SW 1271 (cell line): ENCODE measurements at regions not wholly inside any gene's neighbourhood (a gene's known extent, or its start where the extent isn't known, plus 50 kb on each side); places are given as distances from the start of the nearest gene placed in this dataset.
A peak's percentile ranks its signal among the peaks of the same experiment; 100 is the strongest.

Experiments
- DNase-seq, 2 experiments: peaks; one replicate each; lab custom pipeline; 2025; lab: John Stamatoyannopoulos, UW

GRCh38 chr9:79213417-79214125 is 358.2 kb upstream of the TLE4 start:
- DNase-seq, result no peak

DNA sequence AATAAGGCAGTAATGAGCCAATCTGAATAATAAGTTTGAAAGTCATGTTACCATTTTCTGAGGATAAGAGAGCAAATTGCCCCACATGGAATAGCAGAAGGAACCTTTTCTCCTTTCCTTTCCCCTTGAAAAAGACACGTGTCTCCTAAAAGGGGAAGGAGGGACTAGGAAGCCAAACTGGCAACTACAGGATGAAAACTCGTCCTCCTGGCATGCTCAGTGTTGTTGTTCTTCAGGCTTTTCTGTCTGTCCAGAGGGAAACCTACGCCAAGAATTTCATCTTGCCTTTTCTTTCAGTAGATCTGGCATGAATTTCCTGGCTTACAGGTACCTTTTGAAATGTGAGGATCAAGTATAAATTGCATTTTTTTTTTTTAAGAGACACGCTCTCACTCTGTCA is 355.9 kb upstream of the TLE4 start:
- DNase-seq, result no peak

- no peak for DNase-seq
Measured at GRCh38 chr9:79220251-79220650, 351.5 kb upstream of the TLE4 start.

DNA sequence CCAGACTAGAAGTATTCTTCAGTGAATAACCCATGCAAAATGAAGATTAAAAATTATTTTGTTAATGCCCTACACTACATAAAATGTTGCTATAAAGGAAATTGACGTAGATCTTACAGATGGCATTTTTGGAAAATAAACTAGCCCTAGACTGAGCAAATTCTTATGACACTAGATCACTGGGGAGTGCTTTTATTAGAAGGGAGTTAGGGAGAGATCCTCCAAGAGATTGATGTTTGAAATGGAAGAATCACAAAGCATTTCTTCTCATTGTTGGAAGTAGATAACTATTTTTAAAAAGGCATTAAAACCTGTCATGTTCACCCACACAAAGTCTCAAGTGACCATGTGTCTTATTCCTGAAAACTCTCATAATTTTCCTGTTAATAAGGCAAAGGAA is 351.1 kb upstream of the TLE4 start:
- no peak for DNase-seq

DNA sequence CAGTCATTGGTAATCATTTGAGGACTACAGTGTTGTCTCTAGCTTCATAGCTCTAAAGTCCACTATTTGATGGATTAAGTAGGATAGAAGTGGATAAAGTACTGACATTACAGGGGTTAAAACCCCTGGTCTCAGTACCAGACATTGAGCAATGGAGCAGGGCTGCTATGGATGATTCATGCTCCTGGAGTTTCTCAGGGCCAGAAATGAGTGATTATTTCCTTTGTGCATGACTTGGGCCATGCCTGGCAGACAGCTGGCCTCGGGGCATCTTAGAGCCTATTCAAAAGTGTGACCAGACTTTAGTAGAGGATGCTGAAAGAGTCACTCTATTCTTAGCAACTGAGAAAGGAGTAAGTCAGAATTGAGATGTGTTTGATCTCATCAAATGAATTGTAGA is 350.7 kb upstream of the TLE4 start:
- DNase-seq, result peak; percentile 11 to 70

- DNase-seq, result no peak
Measured at GRCh38 chr9:79222483-79222882, 349.3 kb upstream of the TLE4 start.

GRCh38 chr9:79224672-79225433 is 346.9 kb upstream of the TLE4 start:
- DNase-seq, result peak in 1 of 2 experiments; percentile 28

GRCh38 chr9:79233542-79233941 is 338.2 kb upstream of the TLE4 start:
- DNase-seq, result peak; percentile 8 to 15

- DNase-seq, result no peak
Measured at GRCh38 chr9:79236466-79236865, 335.3 kb upstream of the TLE4 start.

- DNase-seq, result no peak
Measured at GRCh38 chr9:79237861-79238260, 333.9 kb upstream of the TLE4 start.

DNA sequence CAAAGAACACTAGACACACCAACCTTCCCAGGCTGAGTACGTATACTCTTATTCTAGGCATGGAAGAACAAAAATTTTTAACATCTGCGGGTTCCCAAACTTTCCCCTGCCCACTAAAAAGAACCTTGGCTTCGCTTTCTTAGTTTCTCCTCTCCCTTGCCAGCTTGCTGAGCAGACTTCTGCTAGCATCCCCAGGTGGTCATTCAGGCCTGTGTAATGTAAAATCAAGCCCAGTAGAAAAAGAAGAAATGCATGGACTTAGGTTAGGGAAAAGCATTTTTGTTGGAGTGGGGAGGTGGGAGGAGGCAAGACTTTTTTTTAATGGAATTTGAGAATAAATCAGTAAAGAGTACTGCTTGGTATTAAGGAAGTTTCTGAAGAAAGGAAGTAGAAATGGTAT is 331.0 kb upstream of the TLE4 start:
- DNase-seq, result no peak

DNA sequence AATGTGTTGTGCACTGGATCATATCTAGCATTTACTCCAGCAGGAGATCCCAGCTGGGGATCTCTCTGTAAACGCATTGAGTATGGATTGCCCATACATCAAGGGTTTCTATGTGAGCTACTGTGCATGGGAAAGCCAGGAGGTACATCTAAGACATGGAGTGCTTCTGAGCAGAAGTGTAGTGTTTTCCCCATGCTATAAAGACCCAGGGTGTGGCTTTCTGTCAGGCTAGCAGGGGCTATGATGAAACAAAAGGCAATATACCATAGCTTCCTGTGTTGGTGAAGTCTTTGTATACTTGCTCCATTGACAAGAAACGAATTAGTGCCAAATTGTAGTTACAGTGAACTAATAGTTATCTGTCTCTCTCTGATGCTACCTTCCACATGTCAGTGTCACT is 329.3 kb upstream of the TLE4 start:
- no peak for DNase-seq

DNA sequence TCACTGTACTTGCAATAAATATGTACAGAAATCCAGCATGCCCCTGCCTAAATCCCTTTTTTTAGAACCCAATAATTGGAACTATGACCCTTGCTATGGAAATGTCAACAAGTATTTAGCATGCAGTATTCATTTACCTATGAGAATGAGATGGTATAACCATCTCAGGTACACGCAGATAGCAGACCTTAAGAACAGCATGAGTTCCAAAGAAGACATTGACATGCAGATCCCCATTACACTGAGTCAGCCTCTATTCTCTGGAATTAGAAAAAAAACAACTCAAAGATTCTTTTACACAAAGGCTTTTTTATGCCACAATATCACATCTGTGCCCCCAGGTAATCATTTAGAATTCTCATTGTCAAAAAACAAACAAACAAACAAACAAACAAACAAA is 325.6 kb upstream of the TLE4 start:
- DNase-seq, result no peak

GRCh38 chr9:79247021-79247420 is 324.7 kb upstream of the TLE4 start:
- no peak for DNase-seq

DNA sequence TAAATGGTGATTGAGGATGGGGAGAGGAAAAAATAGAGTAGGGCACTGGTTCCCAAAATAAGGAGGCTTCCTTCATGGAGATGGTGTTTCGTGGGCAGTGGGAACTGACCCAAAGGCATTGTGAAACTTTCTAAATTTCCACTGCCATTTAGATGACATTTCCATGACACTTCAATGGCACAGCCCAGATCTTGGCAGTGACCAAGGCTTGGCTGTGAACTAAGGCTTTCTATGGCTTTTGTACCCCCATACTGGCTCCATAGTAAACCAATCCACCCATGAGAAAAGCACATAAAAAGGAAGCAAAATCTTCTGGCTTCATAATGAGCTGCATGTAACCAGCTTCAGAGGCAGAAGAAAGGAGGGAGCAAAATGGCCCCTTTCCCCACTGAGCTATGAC is 321.0 kb upstream of the TLE4 start:
- no peak for DNase-seq

- peak in 1 of 2 experiments; percentile 26 for DNase-seq
Measured at GRCh38 chr9:79254900-79255650, 316.7 kb upstream of the TLE4 start.

- no peak for DNase-seq
Measured at GRCh38 chr9:79255651-79256260, 316.0 kb upstream of the TLE4 start.

- DNase-seq, result no peak
Measured at GRCh38 chr9:79256691-79257213, 315.0 kb upstream of the TLE4 start.

DNA sequence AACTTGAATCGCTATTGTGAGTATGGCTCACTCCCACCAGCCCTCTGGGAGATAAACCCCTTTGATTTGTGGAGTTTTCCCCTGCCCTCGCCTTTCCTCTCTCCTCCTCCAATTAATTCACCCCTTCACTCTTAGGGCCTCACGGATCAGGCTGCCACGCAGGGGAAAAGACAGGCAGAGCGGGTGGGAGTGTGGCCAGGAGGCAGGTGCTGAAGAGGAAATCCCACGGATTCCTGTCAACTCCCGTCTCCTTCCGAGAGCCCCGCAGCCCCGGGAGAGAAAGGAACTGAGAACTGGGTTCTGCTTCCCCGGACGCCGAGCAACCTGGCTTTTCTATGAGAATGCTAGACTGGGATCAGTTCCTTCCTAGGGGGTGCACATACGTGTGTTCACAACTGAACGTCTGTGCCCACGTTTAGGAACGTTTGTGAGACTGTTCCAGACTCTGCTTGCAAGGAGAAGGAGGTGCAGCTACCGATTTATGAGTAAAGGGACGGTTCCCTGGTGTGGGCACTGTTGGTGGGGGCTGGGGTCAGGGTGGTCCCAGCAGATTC is 314.5 kb upstream of the TLE4 start:
- DNase-seq, result no peak

- no peak for DNase-seq
Measured at GRCh38 chr9:79257790-79258351, 313.9 kb upstream of the TLE4 start.

GRCh38 chr9:79259858-79260257 is 311.9 kb upstream of the TLE4 start:
- DNase-seq, result no peak

- no peak for DNase-seq
Measured at GRCh38 chr9:79263628-79264027, 308.1 kb upstream of the TLE4 start.
